ENCODE measurements at regions not wholly inside any gene's neighbourhood (a gene's known extent, or its start where the extent isn't known, plus 50 kb on each side); places are given as distances from the start of the nearest gene placed in this dataset.

DNA sequence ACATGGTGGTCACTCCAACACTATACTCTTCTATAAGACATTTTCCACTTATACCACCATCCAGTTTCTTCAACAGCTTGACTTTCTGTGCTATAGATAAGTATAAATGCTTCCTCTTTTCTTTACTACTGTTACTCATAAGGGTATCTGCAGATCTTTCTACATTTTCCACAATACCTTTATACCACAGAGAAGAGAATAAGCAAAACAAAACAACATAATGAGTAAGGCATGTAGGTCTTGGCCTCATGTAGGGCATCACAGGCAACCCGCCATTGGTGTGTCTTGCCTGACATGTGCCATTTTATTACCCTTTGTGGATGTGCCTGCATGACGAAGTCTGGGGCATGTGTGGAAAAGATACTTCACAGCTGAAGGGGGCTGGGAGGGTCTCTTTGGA lies 265.3 kb upstream of the STARD13 start:
- ChIA-PET RAD21 (ENCODE audit: unreplicated experiment) (no interaction called here), POLR2A (interaction anchor here (0.6 kb wide), 2 partner anchors 17 to 42 kb away, joined by 3 to 4 read pairs; no protein-coding TSS in a partner anchor), CTCF (interaction anchor here (2.2 kb wide), 1 partner anchor 174 kb away, joined by 4 read pairs; no protein-coding TSS in a partner anchor), SMC1A (ENCODE audit: uncharacterized antibody, unreplicated experiment) (interaction anchor here (0.8 to 1.5 kb wide), 2 partner anchors 10 to 17 kb away, joined by 3 read pairs; no protein-coding TSS in a partner anchor)
- ATAC-seq, result peak; percentile 27
- intact Hi-C loops (cut with micrococcal nuclease; ENCODE audit: unreplicated experiment) (no loop called here), in situ Hi-C loops (cut with MboI) (no loop called here)
- Histone ChIP-seq H2AFZ (ENCODE audit: control insufficient read depth, low read depth, low read length) (no peak overlapping the region), H3K4me1 (ENCODE audit: control insufficient read depth, insufficient read depth, low read length) (peaks cover 16% of the 10 kb centered on the region; the same call in 1 of the 2 replicates), H3K27me3 (replicated peaks in 1 of 2; ENCODE audit: control insufficient read depth in 2 of 2, insufficient read depth in 2 of 2, low read length in 1 of 2) (no peaks in the 10 kb centered on the region), H3K36me3 (ENCODE audit: control insufficient read depth in 2 of 2, insufficient read depth in 2 of 2, low read length in 1 of 2) (no peaks in the 10 kb centered on the region), H3K4me3 (no peak overlapping the region), H3K27ac (ENCODE audit: control insufficient read depth, insufficient read depth) (no peak overlapping the region), H4K20me1 (ENCODE audit: control insufficient read depth, insufficient read depth) (no peaks in the 10 kb centered on the region), H3K4me2 (ENCODE audit: control insufficient read depth, insufficient read depth) (no peak overlapping the region), H3K9ac (ENCODE audit: control insufficient read depth, insufficient read depth, low read length) (no peak overlapping the region), H3K79me2 (ENCODE audit: control insufficient read depth, insufficient read depth, low read length) (no peaks in the 10 kb centered on the region), H3K9me3 (replicated peaks; ENCODE audit: control insufficient read depth, insufficient read depth, low read length) (no peaks in the 10 kb centered on the region; the same call in 2 of the 3 replicates)
- TF ChIP-seq LARP7 (IDR thresholded peaks at IDR 0.05), result no peak
- TF ChIP-seq YY1 (IDR thresholded peaks at IDR 0.05; ENCODE audit: low read depth, low read length), result peak; percentile 56
- WGBS (ENCODE audit: insufficient coverage, insufficient replicate concordance, low lambda C conversion rate, missing lambda C conversion rate), result 97% methylated on average over 2 of the region's 2 CpGs
- no peak for DNase-seq (ENCODE audit: low read depth, low spot score)
- BruUV-seq (replicated peaks), result no TSS peak
- FAIRE-seq, result no peak

DNA sequence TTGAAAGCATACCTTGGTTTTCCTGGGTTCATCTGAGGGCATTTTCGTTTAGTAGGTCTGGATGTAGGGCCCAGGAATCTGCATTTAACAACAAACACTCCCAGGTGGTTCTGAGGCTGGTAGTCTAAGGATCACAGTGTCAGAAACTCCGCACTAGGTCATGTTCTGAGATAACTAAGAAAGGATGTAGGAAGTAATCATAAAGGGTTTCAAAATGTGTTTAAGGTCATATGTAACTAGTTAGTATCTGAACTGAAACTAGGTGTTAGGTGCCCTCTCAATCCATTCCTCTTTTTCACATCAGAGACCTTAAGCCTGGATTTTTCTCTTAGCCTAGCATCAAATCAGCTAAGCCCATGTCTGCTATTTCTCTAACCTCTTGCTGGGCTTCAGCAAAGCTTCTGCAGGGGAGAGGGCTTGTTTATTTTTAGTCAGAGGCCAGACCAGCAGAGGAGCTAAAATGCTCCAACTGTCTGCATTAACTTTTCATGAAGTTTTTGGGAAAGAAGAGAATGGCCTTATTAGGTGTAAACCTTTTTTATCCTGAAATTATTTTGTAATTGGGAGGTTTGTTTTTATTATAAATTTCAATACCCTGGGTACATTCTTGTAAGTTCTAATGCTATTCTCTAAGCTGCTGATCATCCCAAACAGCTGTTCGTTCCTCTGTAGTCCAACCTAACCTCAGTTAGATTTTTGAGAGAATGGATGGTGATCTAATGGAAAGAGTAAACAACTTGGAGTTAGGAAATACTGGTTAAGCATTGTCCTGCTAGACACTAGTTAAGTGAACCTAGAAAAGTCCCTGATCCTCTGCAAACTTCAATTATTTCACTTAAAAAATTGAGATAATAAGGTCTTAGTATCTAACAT lies 262.8 kb upstream of the RFC3 start:
- Histone ChIP-seq H4K20me1 (ENCODE audit: control insufficient read depth, insufficient read depth) (no peaks in the 10 kb centered on the region), H3K27me3 (replicated peaks in 1 of 2; ENCODE audit: control insufficient read depth in 2 of 2, insufficient read depth in 2 of 2, low read length in 1 of 2) (no peaks in the 10 kb centered on the region), H3K9ac (ENCODE audit: control insufficient read depth, insufficient read depth, low read length) (no peak overlapping the region), H2AFZ (ENCODE audit: control insufficient read depth, low read depth, low read length) (peak overlapping the region; percentile 48), H3K79me2 (ENCODE audit: control insufficient read depth, insufficient read depth, low read length) (no peaks in the 10 kb centered on the region), H3K36me3 (ENCODE audit: control insufficient read depth in 2 of 2, insufficient read depth in 2 of 2, low read length in 1 of 2) (no peaks in the 10 kb centered on the region), H3K4me3 (no peak overlapping the region), H3K4me2 (ENCODE audit: control insufficient read depth, insufficient read depth) (peak overlapping the region; percentile 61), H3K27ac (ENCODE audit: control insufficient read depth, insufficient read depth) (peak overlapping the region; percentile 46), H3K9me3 (replicated peaks; ENCODE audit: control insufficient read depth, insufficient read depth, low read length) (no peaks in the 10 kb centered on the region; the same call in 2 of the 3 replicates), H3K4me1 (ENCODE audit: control insufficient read depth, insufficient read depth, low read length) (peaks cover 11% of the 10 kb centered on the region; the same call in 1 of the 2 replicates)
- no TSS peak for BruUV-seq (replicated peaks)
- DNase-seq (ENCODE audit: low read depth, low spot score) (no peak), ATAC-seq (peak; percentile 96), FAIRE-seq (peak; percentile 75)
- SMC1A ChIA-PET (ENCODE audit: uncharacterized antibody, unreplicated experiment), result interaction anchor here (0.5 to 2.4 kb wide), 9 partner anchors 9 to 726 kb away, joined by 3 to 13 read pairs (median 3); no protein-coding TSS in a partner anchor
- TF ChIP-seq EP300 (IDR thresholded peaks at IDR 0.05; ENCODE audit: borderline replicate concordance in 1 of 2, control insufficient read depth in 1 of 2, low read depth in 2 of 2, low read length in 2 of 2) (peak in 1 of 2 experiments; percentile 8; a peak in 1 of 4 replicates), CREM (IDR thresholded peaks at IDR 0.05; ENCODE audit: low read depth) (0 out of 2 replicates have a peak, but pooled peaks have one; percentile 36), IRF4 (IDR thresholded peaks at IDR 0.05; ENCODE audit: low read depth, low read length) (0 out of 2 replicates have a peak, but pooled peaks have one; percentile 8), MTA3 (IDR thresholded peaks at IDR 0.05; ENCODE audit: borderline replicate concordance, low read length) (no peak), TCF3 (IDR thresholded peaks at IDR 0.05; ENCODE audit: borderline replicate concordance, insufficient read depth, low read depth, low read length) (0 out of 2 replicates have a peak, but pooled peaks have one; percentile 28), IKZF2 (IDR thresholded peaks at IDR 0.05) (peak; percentile 48 to 50; a peak in 2 of 4 replicates), CREB1 (IDR thresholded peaks at IDR 0.05; ENCODE audit: low read depth) (0 out of 2 replicates have a peak, but pooled peaks have one; percentile 51), POLR2A (IDR thresholded peaks at IDR 0.05; ENCODE audit: low read depth, low read length) (no peak), NR2F1 (conservative IDR thresholded peaks at IDR 0.05) (peak; percentile 57; the same call in 1 of the 2 replicates), RUNX3 (IDR thresholded peaks at IDR 0.05; ENCODE audit: low read length) (peak; percentile 34)
- TF ChIP-seq, protein P1, sequence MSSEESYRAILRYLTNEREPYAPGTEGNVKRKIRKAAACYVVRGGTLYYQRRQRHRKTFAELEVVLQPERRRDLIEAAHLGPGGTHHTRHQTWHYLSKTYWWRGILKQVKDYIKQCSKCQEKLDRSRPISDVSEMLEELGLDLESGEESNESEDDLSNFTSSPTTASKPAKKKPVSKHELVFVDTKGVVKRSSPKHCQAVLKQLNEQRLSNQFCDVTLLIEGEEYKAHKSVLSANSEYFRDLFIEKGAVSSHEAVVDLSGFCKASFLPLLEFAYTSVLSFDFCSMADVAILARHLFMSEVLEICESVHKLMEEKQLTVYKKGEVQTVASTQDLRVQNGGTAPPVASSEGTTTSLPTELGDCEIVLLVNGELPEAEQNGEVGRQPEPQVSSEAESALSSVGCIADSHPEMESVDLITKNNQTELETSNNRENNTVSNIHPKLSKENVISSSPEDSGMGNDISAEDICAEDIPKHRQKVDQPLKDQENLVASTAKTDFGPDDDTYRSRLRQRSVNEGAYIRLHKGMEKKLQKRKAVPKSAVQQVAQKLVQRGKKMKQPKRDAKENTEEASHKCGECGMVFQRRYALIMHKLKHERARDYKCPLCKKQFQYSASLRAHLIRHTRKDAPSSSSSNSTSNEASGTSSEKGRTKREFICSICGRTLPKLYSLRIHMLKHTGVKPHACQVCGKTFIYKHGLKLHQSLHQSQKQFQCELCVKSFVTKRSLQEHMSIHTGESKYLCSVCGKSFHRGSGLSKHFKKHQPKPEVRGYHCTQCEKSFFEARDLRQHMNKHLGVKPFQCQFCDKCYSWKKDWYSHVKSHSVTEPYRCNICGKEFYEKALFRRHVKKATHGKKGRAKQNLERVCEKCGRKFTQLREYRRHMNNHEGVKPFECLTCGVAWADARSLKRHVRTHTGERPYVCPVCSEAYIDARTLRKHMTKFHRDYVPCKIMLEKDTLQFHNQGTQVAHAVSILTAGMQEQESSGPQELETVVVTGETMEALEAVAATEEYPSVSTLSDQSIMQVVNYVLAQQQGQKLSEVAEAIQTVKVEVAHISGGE (CRISPR knock-in tag; IDR thresholded peaks at IDR 0.05), result no peak
- intact Hi-C loops (cut with micrococcal nuclease; ENCODE audit: unreplicated experiment) (loop anchor here (5.0 kb wide), 1 partner anchor 1607 kb away; no protein-coding TSS in a partner anchor), in situ Hi-C loops (cut with MboI) (no loop called here)
- POLR2A ChIA-PET, result interaction anchor here (1.8 kb wide), 1 partner anchor 9 kb away, joined by 7 read pairs; no protein-coding TSS in a partner anchor
- CTCF ChIA-PET, result interaction anchor here (1.2 to 1.4 kb wide), 4 partner anchors 11 to 162 kb away, joined by 3 to 12 read pairs (median 4); no protein-coding TSS in a partner anchor
- WGBS (ENCODE audit: insufficient coverage, insufficient replicate concordance, low lambda C conversion rate, missing lambda C conversion rate), result 31% methylated on average over 3 of the region's 3 CpGs
- RAD21 ChIA-PET (ENCODE audit: unreplicated experiment), result interaction anchor here (0.5 to 1.1 kb wide), 3 partner anchors 10 to 168 kb away, joined by 3 read pairs; no protein-coding TSS in a partner anchor

All from GM12878 (cell line).